ENCODE measurements at regions not wholly inside any gene's neighbourhood (a gene's known extent, or its start where the extent isn't known, plus 50 kb on each side); places are given as distances from the start of the nearest gene placed in this dataset.
A peak's percentile ranks its signal among the peaks of the same experiment; 100 is the strongest.

GRCh38 chr17:34198519-34198918 lies 56.6 kb upstream of the CCL2 start:
- Mint-ChIP-seq H3K36me3 (ENCODE audit: low read depth) (peaks cover 8% of the 10 kb centered on the region), H3K27ac (no peak overlapping the region), H3K4me3 (no peak overlapping the region), H3K27me3 (peaks cover 32% of the 10 kb centered on the region), H3K4me1 (ENCODE audit: low read depth) (peaks cover 41% of the 10 kb centered on the region), H3K9me3 (peaks cover 11% of the 10 kb centered on the region)
- intact Hi-C loops (cut with micrococcal nuclease): loop anchor here (2.0 kb wide), 1 partner anchor 108 kb away; no protein-coding TSS in a partner anchor

GRCh38 chr17:34199454-34199853 lies 55.6 kb upstream of the CCL2 start:
- intact Hi-C loops (cut with micrococcal nuclease): loop anchor here (2.0 kb wide), 1 partner anchor 107 kb away; no protein-coding TSS in a partner anchor
- Mint-ChIP-seq H3K4me3 (no peak overlapping the region), H3K27me3 (peaks cover 40% of the 10 kb centered on the region), H3K36me3 (ENCODE audit: low read depth) (peaks cover 8% of the 10 kb centered on the region), H3K27ac (no peak overlapping the region), H3K9me3 (peaks cover 11% of the 10 kb centered on the region), H3K4me1 (ENCODE audit: low read depth) (peaks cover 50% of the 10 kb centered on the region)

- peaks cover 11% of the 10 kb centered on the region for H3K9me3 Mint-ChIP-seq
Measured at GRCh38 chr17:34199932-34200534, 55.1 kb upstream of the CCL2 start.

GRCh38 chr17:34201225-34201624 lies 53.9 kb upstream of the CCL2 start:
- Mint-ChIP-seq H3K36me3 (ENCODE audit: low read depth) (peaks cover 8% of the 10 kb centered on the region), H3K27me3 (peaks cover 47% of the 10 kb centered on the region), H3K27ac (peak overlapping the region; percentile 61), H3K4me3 (peak overlapping the region; percentile 27), H3K4me1 (ENCODE audit: low read depth) (peaks cover 68% of the 10 kb centered on the region), H3K9me3 (peaks cover 11% of the 10 kb centered on the region)
- intact Hi-C loops (cut with micrococcal nuclease): loop anchor here (2.0 to 5.0 kb wide), 3 partner anchors 42 to 316 kb away; no protein-coding TSS in a partner anchor

More at GRCh38 chr17:34199932-34200534, 55.1 kb upstream of the CCL2 start:
- Mint-ChIP-seq H3K4me3 (no peak overlapping the region), H3K27ac (no peak overlapping the region), H3K27me3 (peaks cover 42% of the 10 kb centered on the region), H3K36me3 (ENCODE audit: low read depth) (peaks cover 8% of the 10 kb centered on the region), H3K4me1 (ENCODE audit: low read depth) (peaks cover 56% of the 10 kb centered on the region)
- intact Hi-C loops (cut with micrococcal nuclease): loop anchor here (1.0 to 5.0 kb wide), 5 partner anchors 43 to 317 kb away; no protein-coding TSS in a partner anchor

- intact Hi-C loops (cut with micrococcal nuclease): loop anchor here (2.0 to 5.0 kb wide), 3 partner anchors 41 to 316 kb away; no protein-coding TSS in a partner anchor
- Mint-ChIP-seq H3K27ac (peak overlapping the region; percentile 61), H3K27me3 (peaks cover 47% of the 10 kb centered on the region), H3K4me3 (no peak overlapping the region), H3K4me1 (ENCODE audit: low read depth) (peaks cover 72% of the 10 kb centered on the region), H3K9me3 (peaks cover 11% of the 10 kb centered on the region), H3K36me3 (ENCODE audit: low read depth) (peaks cover 8% of the 10 kb centered on the region)
Measured at GRCh38 chr17:34201767-34202166, 53.3 kb upstream of the CCL2 start.

GRCh38 chr17:34203018-34203638 lies 52.0 kb upstream of the CCL2 start:
- no peak overlapping the region for H3K4me3 Mint-ChIP-seq
- H3K27me3 Mint-ChIP-seq: peaks cover 47% of the 10 kb centered on the region
- peak overlapping the region; percentile 15 for H3K27ac Mint-ChIP-seq
- peaks cover 72% of the 10 kb centered on the region for H3K4me1 Mint-ChIP-seq (ENCODE audit: low read depth)
- peaks cover 11% of the 10 kb centered on the region for H3K9me3 Mint-ChIP-seq
- peaks cover 8% of the 10 kb centered on the region for H3K36me3 Mint-ChIP-seq (ENCODE audit: low read depth)
- intact Hi-C loops (cut with micrococcal nuclease): loop anchor here (5.0 kb wide), 1 partner anchor 314 kb away; no protein-coding TSS in a partner anchor

GRCh38 chr17:34204402-34204801 lies 50.7 kb upstream of the CCL2 start:
- H3K27ac Mint-ChIP-seq: peak overlapping the region; percentile 25
- peaks cover 42% of the 10 kb centered on the region for H3K27me3 Mint-ChIP-seq
- peaks cover 11% of the 10 kb centered on the region for H3K9me3 Mint-ChIP-seq
- no peak overlapping the region for H3K4me3 Mint-ChIP-seq
- peaks cover 8% of the 10 kb centered on the region for H3K36me3 Mint-ChIP-seq (ENCODE audit: low read depth)
- intact Hi-C loops (cut with micrococcal nuclease): loop anchor here (5.0 kb wide), 1 partner anchor 313 kb away; no protein-coding TSS in a partner anchor
- H3K4me1 Mint-ChIP-seq (ENCODE audit: low read depth): peaks cover 81% of the 10 kb centered on the region

Data from dendritic cell treated with granulocyte-macrophage colony-stimulating factor and Interleukin-4, amounts not matched to agents 40 ng/mL and 50 ng/mL, for 4 days (primary cell).